OCI-LY3 (cell line): ENCODE measurements at regions not wholly inside any gene's neighbourhood (a gene's known extent, or its start where the extent isn't known, plus 50 kb on each side); places are given as distances from the start of the nearest gene placed in this dataset.
A peak's percentile ranks its signal among the peaks of the same experiment; 100 is the strongest.

Experiments
- H2AFZ ChIP-seq: fragments of 200-600, 300-600 bp; shearing (Covaris generic); 2 replicates; pipeline ENCODE4 v1.6.0; 2014; ENCODE audit warnings: antibody characterized with exemption, low read depth, low read length
- H3K27ac ChIP-seq: fragments of 200-600, 300-600 bp; sonication (generic); 2 replicates; pipeline ENCODE4 v1.5.1; 2014; ENCODE audit warnings: mild to moderate bottlenecking, low read length, moderate library complexity, mixed read lengths
- H3K27me3 ChIP-seq: fragments of 200-600, 300-600 bp; sonication (generic); 2 replicates; pipeline ENCODE4 v1.6.1; 2014; ENCODE audit warnings: low read depth, low read length, mixed read lengths
- H3K36me3 ChIP-seq: fragments of 200-600, 300-600 bp; sonication (generic); replicated peaks from 2 replicates; pipeline ENCODE3; 2014; ENCODE audit warnings: low read depth, low read length, mixed read lengths
- H3K4me1 ChIP-seq: fragments of 300-600, 200-600 bp; sonication (generic); 2 replicates; pipeline ENCODE4 v1.6.1; 2014; ENCODE audit warnings: low read length, mixed read lengths
- H3K4me2 ChIP-seq: fragments of 200-600, 300-600 bp; sonication (generic); 2 replicates; pipeline ENCODE4 v1.6.1; 2014; ENCODE audit warnings: low read length, mixed read lengths
- H3K4me3 ChIP-seq: fragments of 300-600, 200-600 bp; sonication (generic); 2 replicates; pipeline ENCODE4 v1.5.1; 2014; ENCODE audit warnings: antibody characterized with exemption, mild to moderate bottlenecking, low read length, moderate library complexity
- H3K79me2 ChIP-seq: fragments of 300-600, 200-600 bp; shearing (Covaris generic); 2 replicates; pipeline ENCODE4 v1.6.1; 2014; ENCODE audit warnings: mild to moderate bottlenecking, low read length, mixed read lengths
- H3K9ac ChIP-seq: fragments of 300-600, 200-600 bp; shearing (Covaris generic); 2 replicates; pipeline ENCODE4 v1.6.0; 2014; ENCODE audit warnings: mild to moderate bottlenecking, low read length, moderate library complexity
- H3K9me3 ChIP-seq: fragments of 200-600, 300-600 bp; shearing (Covaris generic); 2 replicates; pipeline ENCODE4 v1.6.1; 2014; ENCODE audit warnings: low read length, mixed read lengths; ENCODE audit not compliant: insufficient read depth
- H4K20me1 ChIP-seq: fragments of 200-600, 300-600 bp; sonication (generic); 2 replicates; pipeline ENCODE4 v1.6.1; 2016; ENCODE audit warnings: low read length, mixed read lengths; ENCODE audit not compliant: insufficient read depth
- CTCF ChIP-seq: fragments of 200-600, 300-600 bp; sonication (generic); IDR thresholded peaks from 2 replicates; pipeline ENCODE4 v1.5.1; 2014; ENCODE audit warnings: antibody characterized with exemption, low read length, low read depth
- EZH2phosphoT487 ChIP-seq: fragments of 200-600 bp; shearing (Covaris generic); IDR thresholded peaks from 2 replicates; pipeline ENCODE4 v1.6.1; 2018; ENCODE audit warnings: antibody characterized with exemption, mixed run types, low read depth

- no peaks in the 10 kb centered on the region for H4K20me1 ChIP-seq
- no peaks in the 10 kb centered on the region for H3K36me3 ChIP-seq
- H3K9ac ChIP-seq: no peak overlapping the region
- no peaks in the 10 kb centered on the region for H3K79me2 ChIP-seq
- no peak overlapping the region for H3K4me2 ChIP-seq
- no peak overlapping the region for H3K27ac ChIP-seq
- H3K9me3 ChIP-seq: no peaks in the 10 kb centered on the region
- no peak overlapping the region for H3K4me3 ChIP-seq
- no peak overlapping the region for H2AFZ ChIP-seq
- TF ChIP-seq EZH2phosphoT487 (no peak), CTCF (no peak)
- no peaks in the 10 kb centered on the region for H3K27me3 ChIP-seq
- no peaks in the 10 kb centered on the region for H3K4me1 ChIP-seq
Observed at GRCh38 chr18:22337306-22337705, 80.4 kb downstream of the CTAGE1 start.

- TF ChIP-seq CTCF (no peak), EZH2phosphoT487 (no peak)
- Histone ChIP-seq H3K27ac (no peak overlapping the region), H3K79me2 (no peaks in the 10 kb centered on the region), H3K4me2 (no peak overlapping the region), H3K9ac (no peak overlapping the region), H3K27me3 (no peaks in the 10 kb centered on the region), H3K36me3 (no peaks in the 10 kb centered on the region), H2AFZ (no peak overlapping the region), H4K20me1 (no peaks in the 10 kb centered on the region), H3K4me3 (no peak overlapping the region), H3K4me1 (no peaks in the 10 kb centered on the region), H3K9me3 (no peaks in the 10 kb centered on the region)
Observed at GRCh38 chr18:22336406-22336805, 81.3 kb downstream of the CTAGE1 start.

- H3K27me3 ChIP-seq: 0 out of 2 replicates have a peak, but pooled peaks cover under 1% of the 10 kb centered on the region
- TF ChIP-seq EZH2phosphoT487: no peak
- TF ChIP-seq CTCF: no peak
- H3K9ac ChIP-seq: no peak overlapping the region
- no peak overlapping the region for H3K4me3 ChIP-seq
- H3K79me2 ChIP-seq: no peaks in the 10 kb centered on the region
- no peaks in the 10 kb centered on the region for H3K9me3 ChIP-seq
- H4K20me1 ChIP-seq: no peaks in the 10 kb centered on the region
- 0 out of 2 replicates have a peak overlapping the region, but pooled peaks have one; percentile 44 for H2AFZ ChIP-seq
- no peaks in the 10 kb centered on the region for H3K4me1 ChIP-seq
- no peaks in the 10 kb centered on the region for H3K36me3 ChIP-seq
- H3K4me2 ChIP-seq: no peak overlapping the region
- no peak overlapping the region for H3K27ac ChIP-seq
Observed at GRCh38 chr18:22335731-22336198, 82.0 kb downstream of the CTAGE1 start.

- Histone ChIP-seq H3K4me3 (no peak overlapping the region), H3K9me3 (no peaks in the 10 kb centered on the region), H4K20me1 (no peaks in the 10 kb centered on the region), H3K9ac (no peak overlapping the region), H2AFZ (no peak overlapping the region), H3K36me3 (no peaks in the 10 kb centered on the region), H3K79me2 (no peaks in the 10 kb centered on the region), H3K4me2 (no peak overlapping the region), H3K4me1 (no peaks in the 10 kb centered on the region), H3K27me3 (0 out of 2 replicates have a peak, but pooled peaks cover 3% of the 10 kb centered on the region), H3K27ac (no peak overlapping the region)
- no peak for TF ChIP-seq EZH2phosphoT487
- TF ChIP-seq CTCF: no peak
Observed at GRCh38 chr18:22334567-22334966, 83.1 kb downstream of the CTAGE1 start.
